HG02840 (cell line): ENCODE measurements at regions not wholly inside any gene's neighbourhood (a gene's known extent, or its start where the extent isn't known, plus 50 kb on each side); places are given as distances from the start of the nearest gene placed in this dataset.
"Not testable (repeated sequence)": the region's sequence is repeated elsewhere in the genome, so short reads cannot be mapped to it uniquely, and the experiment has no call there.

ENCODE experiments used
- ATAC-seq: cut with Tn5 transposase; IDR thresholded peaks from one replicate; pipeline ENCODE4 v1.9.1; 2021; ENCODE audit warnings: mild to moderate bottlenecking, moderate library complexity, moderate number of reproducible peaks; ENCODE audit not compliant: unreplicated experiment, low FRiP score

- ATAC-seq = no peak
Observed at GRCh38 chrX:65331371-65331770, 203.2 kb downstream of the LAS1L start.

DNA sequence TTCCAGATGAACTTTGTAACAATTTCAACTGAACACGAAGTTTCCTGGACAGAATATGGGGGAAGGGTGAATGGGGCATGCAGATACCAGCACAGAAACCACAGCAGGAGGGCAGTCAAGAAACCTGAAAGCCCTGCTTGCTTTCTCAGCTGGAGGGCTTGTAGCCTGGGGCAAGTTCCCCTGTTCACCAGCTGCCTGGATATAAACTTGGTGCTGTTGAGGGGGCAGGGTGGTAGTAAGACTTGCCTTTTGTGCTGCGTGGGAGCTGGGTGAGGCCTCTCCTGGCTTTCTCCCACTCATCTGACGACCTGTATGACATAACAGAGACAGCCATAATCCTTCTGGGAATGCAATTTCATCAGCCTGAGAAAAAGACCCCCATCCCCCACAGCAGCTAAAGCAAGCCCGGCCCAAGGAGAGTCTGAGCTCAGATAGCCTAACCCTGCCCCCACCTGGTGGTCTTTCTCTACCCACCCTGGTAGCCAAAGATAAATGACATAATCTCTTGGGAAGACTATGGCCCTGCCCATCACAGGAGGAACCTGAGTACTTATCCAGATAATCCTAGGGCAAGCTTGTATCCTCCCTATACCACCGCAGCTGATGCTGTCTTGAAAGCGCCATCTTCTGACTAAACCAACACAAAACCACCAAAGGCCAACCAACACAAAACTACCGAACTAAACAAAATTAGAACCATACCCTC lies 234.3 kb downstream of the LAS1L start:
- no peak for ATAC-seq

GRCh38 chrX:65282905-65283304 lies 251.7 kb downstream of the LAS1L start:
- not testable (repeated sequence) for ATAC-seq

DNA sequence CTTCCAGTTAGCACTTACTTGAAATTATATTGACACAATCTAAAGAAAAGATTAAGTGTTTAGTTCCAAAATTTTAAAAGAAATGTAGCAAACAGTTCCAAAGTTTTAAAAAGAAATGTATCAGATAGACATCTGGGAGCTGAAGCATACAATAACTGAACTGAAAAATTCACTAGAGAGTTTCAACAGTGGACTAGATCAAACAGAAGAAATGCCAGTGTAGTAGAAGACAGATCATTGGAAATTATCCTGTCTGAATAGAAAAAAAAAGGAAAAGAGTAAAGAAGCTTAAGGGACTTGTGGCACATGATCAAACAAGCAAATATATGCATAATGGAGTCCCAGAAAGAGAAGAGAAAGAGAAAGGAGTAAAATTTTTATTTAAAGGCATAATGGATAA lies 261.4 kb downstream of the LAS1L start:
- ATAC-seq = no peak

DNA sequence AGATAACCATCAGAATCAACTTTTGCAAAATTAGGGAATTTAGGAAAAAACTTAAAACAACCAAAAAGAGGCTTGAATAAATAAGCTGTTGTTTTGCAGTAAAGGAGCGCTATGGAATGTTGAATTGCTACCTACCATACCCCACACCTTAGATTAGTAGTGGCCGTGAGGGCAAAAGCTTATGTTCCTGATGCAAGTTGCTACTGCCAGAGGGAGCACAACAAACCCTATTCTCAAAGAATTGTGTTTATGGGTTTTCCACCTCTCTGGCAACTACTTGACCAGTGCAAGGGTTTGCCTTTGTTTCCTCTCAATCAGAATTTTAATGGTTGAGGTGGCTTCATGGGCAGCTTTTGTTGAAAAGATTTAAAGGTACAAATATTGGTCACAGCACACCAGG lies 268.1 kb downstream of the LAS1L start:
- ATAC-seq = no peak

DNA sequence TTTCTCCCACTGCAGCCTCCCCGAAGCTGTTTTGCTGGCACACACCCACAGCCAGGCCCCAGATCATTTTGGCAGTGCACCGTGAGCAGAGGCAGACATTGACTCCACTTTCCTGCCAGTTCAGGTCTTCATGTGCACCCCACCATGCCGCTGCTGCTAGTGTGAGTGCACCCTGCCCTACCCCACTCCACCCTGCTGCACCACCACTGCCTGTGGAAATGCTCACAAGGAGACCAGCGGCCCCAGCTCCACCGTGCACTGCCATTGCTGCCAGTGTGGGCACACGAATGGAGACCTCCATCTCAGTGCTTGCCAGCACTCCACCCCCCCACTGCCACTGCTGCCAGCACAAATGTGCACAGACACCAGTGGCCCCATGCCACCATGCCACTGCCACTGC lies 277.6 kb upstream of the ZC4H2 start:
- ATAC-seq = no peak

GRCh38 chrX:65241059-65241721 lies 264.9 kb upstream of the ZC4H2 start:
- no peak for ATAC-seq

GRCh38 chrX:65203545-65203944 lies 227.3 kb upstream of the ZC4H2 start:
- ATAC-seq = no peak

- no peak for ATAC-seq
Observed at GRCh38 chrX:65196758-65197360, 220.6 kb upstream of the ZC4H2 start.

DNA sequence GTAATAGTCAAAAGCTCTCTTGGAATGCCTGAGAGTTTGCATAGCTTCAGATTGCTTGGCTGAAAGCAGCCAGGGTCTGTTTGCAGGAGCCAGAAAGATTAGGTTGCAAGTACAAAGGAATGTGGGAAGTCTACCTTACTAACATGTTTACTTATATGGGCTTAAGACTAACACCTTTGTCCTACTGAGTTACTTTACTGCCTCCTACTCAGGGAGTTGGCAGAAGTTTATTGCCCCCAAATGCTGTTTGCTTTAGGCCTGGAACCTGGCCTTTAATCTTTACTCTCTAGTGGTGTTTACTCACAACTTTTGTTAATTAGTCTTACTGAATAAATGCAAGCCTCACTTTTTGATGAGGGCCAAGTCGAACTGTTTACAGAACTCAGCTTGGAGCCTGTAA lies 219.4 kb upstream of the ZC4H2 start:
- no peak for ATAC-seq

- no peak for ATAC-seq
Observed at GRCh38 chrX:65194547-65194946, 218.3 kb upstream of the ZC4H2 start.

GRCh38 chrX:65163325-65163724 lies 187.1 kb upstream of the ZC4H2 start:
- ATAC-seq = not testable (repeated sequence)

GRCh38 chrX:65148232-65148631 lies 172.0 kb upstream of the ZC4H2 start:
- ATAC-seq = no peak

GRCh38 chrX:65136424-65136823 lies 160.2 kb upstream of the ZC4H2 start:
- no peak for ATAC-seq

DNA sequence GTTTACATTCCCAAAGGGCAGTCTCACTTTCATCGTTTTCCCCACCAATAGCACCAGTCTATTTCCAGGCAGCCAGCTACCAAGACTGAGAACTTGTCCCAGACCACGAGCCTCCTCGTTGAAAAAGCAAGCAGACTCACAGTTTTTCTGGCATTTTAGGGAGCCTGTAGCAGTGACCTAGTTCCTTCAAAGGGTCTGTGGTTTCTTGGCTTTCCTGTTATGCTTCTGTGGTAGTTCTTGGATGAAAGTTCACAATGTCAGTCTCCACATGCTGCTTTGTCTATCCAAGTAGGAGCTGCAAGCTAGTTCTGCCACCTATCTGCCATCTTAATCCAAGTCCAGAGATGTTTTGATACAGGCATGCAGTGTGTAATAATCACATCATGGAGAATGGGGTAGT lies 151.6 kb upstream of the ZC4H2 start:
- ATAC-seq = no peak

DNA sequence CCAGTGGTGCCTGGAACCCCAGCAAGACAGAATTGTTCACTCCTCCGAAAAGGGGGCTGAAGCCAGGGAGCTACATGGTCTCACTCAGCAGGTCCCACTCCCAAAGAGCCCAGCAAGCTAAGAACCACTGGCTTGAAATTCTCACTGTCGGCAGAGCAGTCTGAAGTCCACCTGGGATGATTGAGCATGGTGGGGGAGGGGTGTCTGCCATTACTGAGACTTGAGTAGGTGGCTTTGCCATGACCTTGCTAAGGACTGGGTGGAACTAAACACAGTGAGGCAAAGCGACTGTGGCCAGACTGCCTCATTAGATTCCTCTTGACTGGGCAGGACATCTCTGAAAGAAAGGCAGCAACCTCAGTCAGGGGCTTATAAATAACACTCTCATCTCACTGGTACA lies 122.6 kb upstream of the ZC4H2 start:
- ATAC-seq = no peak

DNA sequence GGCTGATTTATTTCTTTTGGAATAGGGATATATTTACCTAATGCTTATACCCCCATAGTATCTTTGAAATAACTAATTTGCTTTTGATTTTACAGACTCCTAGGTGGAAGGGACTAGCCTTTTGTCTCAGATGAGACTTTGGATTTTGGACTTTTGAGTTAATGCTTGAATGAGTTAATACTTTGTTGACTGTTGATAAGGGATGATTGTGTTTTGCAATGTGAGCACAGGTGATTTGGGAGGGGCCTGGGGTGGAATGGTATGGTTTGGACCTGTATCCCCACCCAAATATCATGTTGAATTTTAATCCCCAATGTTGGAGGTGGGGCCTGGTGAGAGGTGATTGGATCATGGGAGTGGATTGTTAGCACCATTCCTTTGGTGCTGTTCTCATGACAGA lies 117.4 kb upstream of the ZC4H2 start:
- no peak for ATAC-seq

DNA sequence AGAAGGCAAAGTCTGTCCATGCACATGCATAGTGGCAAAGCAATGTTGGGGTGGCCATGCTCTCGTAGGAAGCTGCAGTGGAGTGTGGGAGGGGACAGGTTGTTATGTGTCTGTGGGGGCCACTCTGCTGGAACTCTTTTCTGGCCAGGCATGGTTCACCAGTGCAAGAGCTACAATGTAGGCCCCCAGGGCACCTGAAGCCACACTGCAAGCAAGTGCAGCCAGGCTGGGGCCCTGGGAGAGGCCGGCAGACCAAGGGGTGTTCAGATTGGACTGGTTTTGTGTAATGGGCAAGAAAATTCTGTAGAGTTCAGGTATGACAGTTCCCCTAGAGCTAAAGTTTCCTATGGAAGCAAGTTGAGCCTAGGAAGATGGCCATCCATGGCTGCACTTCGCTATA lies 97.0 kb upstream of the ZC4H2 start:
- ATAC-seq = no peak

GRCh38 chrX:65072590-65072989 lies 96.3 kb upstream of the ZC4H2 start:
- no peak for ATAC-seq

DNA sequence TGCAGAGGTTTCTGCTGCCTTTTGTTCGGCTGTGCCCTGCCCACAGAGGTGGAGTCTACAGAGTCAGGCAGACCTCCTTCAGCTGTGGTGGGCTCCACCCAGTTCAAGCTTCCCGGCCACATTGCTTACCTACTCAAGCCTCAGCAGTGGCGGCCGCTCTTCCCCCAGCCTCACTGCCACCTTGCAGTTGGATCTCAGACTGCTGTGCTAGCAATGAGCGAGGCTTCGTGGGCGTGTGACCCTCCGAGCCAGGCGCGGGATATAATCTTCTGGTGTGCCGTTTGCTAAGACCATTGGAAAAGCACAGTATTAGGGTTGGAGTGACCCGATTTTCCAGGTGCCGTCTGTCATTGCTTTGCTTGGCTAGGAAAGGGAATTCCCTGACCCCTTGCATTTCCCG lies 82.4 kb upstream of the ZC4H2 start:
- ATAC-seq = not testable (repeated sequence)

DNA sequence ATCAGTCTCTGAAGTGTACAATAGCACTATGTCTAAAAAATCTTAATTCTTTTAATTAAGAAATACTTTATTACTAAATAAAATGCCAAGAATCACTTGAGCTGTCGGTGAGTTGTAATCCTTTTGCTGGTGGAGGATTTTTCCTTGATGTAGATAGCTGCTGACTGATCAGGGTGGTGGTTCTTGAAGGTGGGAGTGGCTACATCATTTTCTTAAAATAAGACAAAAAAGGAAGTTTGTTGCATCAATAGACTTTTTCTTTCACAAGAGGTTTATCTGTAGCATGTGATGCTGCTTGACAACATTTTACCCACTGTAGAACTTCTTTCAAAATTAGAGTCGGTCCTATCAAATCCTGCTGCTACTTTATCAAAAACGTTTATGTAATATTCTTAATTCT lies 68.8 kb upstream of the ZC4H2 start:
- ATAC-seq = no peak

DNA sequence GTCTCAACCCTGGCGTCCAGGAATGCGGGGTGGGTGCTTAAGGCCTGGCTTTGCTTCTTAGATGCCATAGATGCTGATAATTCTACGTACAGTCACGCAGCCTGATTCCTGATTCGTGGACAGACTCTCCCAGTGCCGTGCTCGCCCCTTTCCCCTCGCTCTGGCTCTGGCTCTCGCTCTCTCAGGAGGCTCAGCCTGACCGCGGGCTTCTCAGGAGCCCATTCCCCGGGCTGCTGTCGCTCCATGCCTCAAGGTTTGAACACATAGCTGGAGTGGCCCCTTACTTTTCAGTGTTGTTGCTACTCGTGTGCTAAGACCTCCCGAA lies 59.2 kb upstream of the ZC4H2 start:
- ATAC-seq = peak; percentile 27
